ENCODE measurements at regions not wholly inside any gene's neighbourhood (a gene's known extent, or its start where the extent isn't known, plus 50 kb on each side); places are given as distances from the start of the nearest gene placed in this dataset.

DNA sequence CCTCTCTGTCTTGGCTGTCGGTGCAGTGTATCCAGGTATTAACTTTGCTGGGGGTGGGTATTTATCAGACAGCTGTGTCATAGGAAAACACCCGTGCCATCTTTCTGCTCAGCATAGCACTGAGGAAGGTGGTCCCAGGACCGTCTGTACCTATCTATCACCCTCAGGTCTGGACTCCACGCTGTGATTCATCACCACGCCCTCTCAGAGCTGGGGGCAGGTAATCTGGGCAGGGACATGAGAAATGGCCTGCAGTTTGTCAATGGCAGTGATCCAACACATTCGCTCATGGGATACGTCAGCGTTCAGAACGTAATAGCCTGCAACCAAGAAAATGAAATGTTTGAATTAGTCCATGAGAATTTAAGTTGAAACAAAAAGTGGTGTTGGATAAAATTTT is 151.6 kb upstream of the MAP1B start:
- H3K27me3 ChIP-seq (ENCODE audit: control insufficient read depth in 2 of 2, insufficient read depth in 1 of 2, low read length in 1 of 2), result no peaks in the 10 kb centered on the region
- no peaks in the 10 kb centered on the region for H3K36me3 ChIP-seq (ENCODE audit: control insufficient read depth in 2 of 2, insufficient read depth in 2 of 2, low read length in 1 of 2)
- no peaks in the 10 kb centered on the region for H3K9me3 ChIP-seq (ENCODE audit: control insufficient read depth in 2 of 2, insufficient read depth in 1 of 2, low read length in 1 of 2)
- no peaks in the 10 kb centered on the region for H3K4me1 ChIP-seq (ENCODE audit: control insufficient read depth in 2 of 2, insufficient read depth in 2 of 2, low read length in 2 of 2)
- DNase-seq (ENCODE audit: low read depth in 6 of 9, low spot score in 9 of 9), result no peak
- H3K27ac ChIP-seq (ENCODE audit: low read depth in 1 of 2, low read length in 1 of 2), result no peak overlapping the region
- no peak overlapping the region for H3K4me3 ChIP-seq (ENCODE audit: low read length in 2 of 2)
- WGBS, result 93% methylated on average over 9 of the region's 9 CpGs

DNA sequence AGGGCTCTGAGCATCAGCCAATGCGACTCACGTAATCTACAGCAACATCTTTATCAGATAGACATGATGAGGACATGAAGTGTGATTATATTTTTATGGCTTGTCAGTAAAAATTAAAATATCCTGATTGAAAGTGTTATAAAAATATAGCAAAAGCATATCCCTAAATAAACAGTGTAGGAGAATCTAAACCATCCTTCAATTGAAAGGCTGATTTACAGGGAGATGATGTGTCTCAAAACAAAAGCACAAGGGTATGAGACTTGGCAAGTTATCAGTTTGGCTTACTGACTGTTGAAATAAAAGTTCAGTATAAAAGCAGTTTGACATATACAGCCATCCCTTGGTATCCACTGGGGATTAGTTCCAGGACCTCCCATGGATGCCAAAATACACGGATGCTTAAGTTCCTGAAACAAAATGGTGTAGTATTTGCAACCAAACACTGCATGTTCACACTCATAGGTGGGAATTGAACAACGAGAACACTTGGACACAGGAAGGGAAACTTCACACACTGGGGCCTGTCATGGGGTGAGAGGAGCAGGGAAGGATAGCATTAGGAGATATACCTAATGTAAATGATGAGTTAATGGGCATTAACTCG is 149.9 kb upstream of the MAP1B start:
- no peak for DNase-seq (ENCODE audit: low read depth in 6 of 9, low spot score in 9 of 9)
- Histone ChIP-seq H3K27me3 (ENCODE audit: control insufficient read depth in 2 of 2, insufficient read depth in 1 of 2, low read length in 1 of 2) (no peaks in the 10 kb centered on the region), H3K4me1 (ENCODE audit: control insufficient read depth in 2 of 2, insufficient read depth in 2 of 2, low read length in 2 of 2) (no peaks in the 10 kb centered on the region), H3K9me3 (ENCODE audit: control insufficient read depth in 2 of 2, insufficient read depth in 1 of 2, low read length in 1 of 2) (no peaks in the 10 kb centered on the region), H3K4me3 (ENCODE audit: low read length in 2 of 2) (no peak overlapping the region), H3K27ac (ENCODE audit: low read depth in 1 of 2, low read length in 1 of 2) (no peak overlapping the region), H3K36me3 (ENCODE audit: control insufficient read depth in 2 of 2, insufficient read depth in 2 of 2, low read length in 1 of 2) (no peaks in the 10 kb centered on the region)
- WGBS, result 79% methylated on average over 5 of the region's 5 CpGs

DNA sequence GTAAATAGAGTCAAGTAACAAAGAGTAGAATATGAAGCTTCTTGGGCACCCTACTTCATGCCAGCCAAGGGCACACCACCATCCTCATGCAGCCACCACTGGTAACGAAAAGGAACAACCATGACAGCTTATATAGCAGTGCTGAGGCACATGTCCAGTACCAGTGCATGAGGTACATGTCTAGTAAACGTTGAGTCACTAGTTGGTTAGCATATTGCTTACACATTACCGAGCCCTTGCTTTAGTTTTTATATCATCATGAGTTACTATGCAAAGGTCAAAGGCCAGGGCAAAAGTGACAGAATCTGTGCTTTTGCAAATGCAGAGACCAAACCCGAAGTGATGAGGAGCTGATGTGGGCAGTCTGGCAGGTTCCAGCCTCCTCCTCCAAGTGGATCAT is 147.1 kb upstream of the MAP1B start:
- Histone ChIP-seq H3K4me1 (ENCODE audit: control insufficient read depth in 2 of 2, insufficient read depth in 2 of 2, low read length in 2 of 2) (no peaks in the 10 kb centered on the region), H3K9me3 (ENCODE audit: control insufficient read depth in 2 of 2, insufficient read depth in 1 of 2, low read length in 1 of 2) (no peaks in the 10 kb centered on the region), H3K27ac (ENCODE audit: low read depth in 1 of 2, low read length in 1 of 2) (no peak overlapping the region), H3K36me3 (ENCODE audit: control insufficient read depth in 2 of 2, insufficient read depth in 2 of 2, low read length in 1 of 2) (no peaks in the 10 kb centered on the region), H3K27me3 (ENCODE audit: control insufficient read depth in 2 of 2, insufficient read depth in 1 of 2, low read length in 1 of 2) (no peaks in the 10 kb centered on the region), H3K4me3 (ENCODE audit: low read length in 2 of 2) (no peak overlapping the region)
- 85% methylated on average over 4 of the region's 4 CpGs for WGBS
- no peak for DNase-seq (ENCODE audit: low read depth in 6 of 9, low spot score in 9 of 9)

DNA sequence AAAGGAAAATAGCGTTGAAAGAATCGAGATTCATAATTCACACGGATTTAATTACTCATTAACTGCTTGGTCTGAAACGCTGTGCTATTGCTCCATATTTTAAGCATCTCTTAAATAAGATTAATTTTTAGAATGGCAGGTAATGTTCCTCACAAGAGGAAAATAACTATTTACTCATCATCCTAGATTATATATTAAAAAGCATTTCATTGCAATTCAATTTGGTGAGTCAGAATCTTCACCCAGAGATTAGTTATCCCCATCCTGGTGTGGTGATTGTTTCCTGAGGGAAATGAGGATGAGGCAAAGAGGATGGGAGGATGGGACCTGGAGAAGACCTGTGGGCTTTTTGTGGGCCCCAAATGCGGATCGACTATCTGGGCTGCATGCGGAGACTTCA is 145.5 kb upstream of the MAP1B start:
- H3K4me1 ChIP-seq (ENCODE audit: control insufficient read depth in 2 of 2, insufficient read depth in 2 of 2, low read length in 2 of 2), result no peaks in the 10 kb centered on the region
- H3K36me3 ChIP-seq (ENCODE audit: control insufficient read depth in 2 of 2, insufficient read depth in 2 of 2, low read length in 1 of 2), result no peaks in the 10 kb centered on the region
- H3K27me3 ChIP-seq (ENCODE audit: control insufficient read depth in 2 of 2, insufficient read depth in 1 of 2, low read length in 1 of 2), result no peaks in the 10 kb centered on the region
- no peak for DNase-seq (ENCODE audit: low read depth in 6 of 9, low spot score in 9 of 9)
- no peak overlapping the region for H3K4me3 ChIP-seq (ENCODE audit: low read length in 2 of 2)
- H3K9me3 ChIP-seq (ENCODE audit: control insufficient read depth in 2 of 2, insufficient read depth in 1 of 2, low read length in 1 of 2), result no peaks in the 10 kb centered on the region
- 98% methylated on average over 7 of the region's 7 CpGs for WGBS
- no peak overlapping the region for H3K27ac ChIP-seq (ENCODE audit: low read depth in 1 of 2, low read length in 1 of 2)

DNA sequence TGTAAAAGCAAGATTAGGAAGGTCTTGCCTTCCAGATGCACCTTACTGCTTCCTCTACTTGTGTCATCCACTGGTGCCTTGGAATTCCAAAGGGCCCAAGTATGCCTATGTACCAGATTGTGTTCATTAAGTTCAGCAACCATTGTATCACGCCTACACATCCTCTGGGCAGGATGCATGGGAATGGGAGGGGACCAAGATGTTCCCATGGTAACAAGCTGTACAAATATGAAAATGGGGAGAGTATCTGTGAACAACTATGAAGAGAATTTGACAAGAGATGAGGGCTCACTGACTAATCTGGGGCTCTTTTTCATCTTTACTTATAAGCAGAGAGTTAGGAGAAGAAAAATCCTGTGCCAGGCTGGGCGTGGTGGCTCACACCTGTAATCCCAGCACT is 137.8 kb upstream of the MAP1B start:
- no peak overlapping the region for H3K4me3 ChIP-seq (ENCODE audit: low read length in 2 of 2)
- WGBS, result 89% methylated on average over 2 of the region's 2 CpGs
- DNase-seq (ENCODE audit: low read depth in 6 of 9, low spot score in 9 of 9), result no peak
- H3K36me3 ChIP-seq (ENCODE audit: control insufficient read depth in 2 of 2, insufficient read depth in 2 of 2, low read length in 1 of 2), result no peaks in the 10 kb centered on the region
- no peaks in the 10 kb centered on the region for H3K27me3 ChIP-seq (ENCODE audit: control insufficient read depth in 2 of 2, insufficient read depth in 1 of 2, low read length in 1 of 2)
- H3K9me3 ChIP-seq (ENCODE audit: control insufficient read depth in 2 of 2, insufficient read depth in 1 of 2, low read length in 1 of 2), result no peaks in the 10 kb centered on the region
- H3K4me1 ChIP-seq (ENCODE audit: control insufficient read depth in 2 of 2, insufficient read depth in 2 of 2, low read length in 2 of 2), result no peaks in the 10 kb centered on the region
- no peak overlapping the region for H3K27ac ChIP-seq (ENCODE audit: low read depth in 1 of 2, low read length in 1 of 2)

DNA sequence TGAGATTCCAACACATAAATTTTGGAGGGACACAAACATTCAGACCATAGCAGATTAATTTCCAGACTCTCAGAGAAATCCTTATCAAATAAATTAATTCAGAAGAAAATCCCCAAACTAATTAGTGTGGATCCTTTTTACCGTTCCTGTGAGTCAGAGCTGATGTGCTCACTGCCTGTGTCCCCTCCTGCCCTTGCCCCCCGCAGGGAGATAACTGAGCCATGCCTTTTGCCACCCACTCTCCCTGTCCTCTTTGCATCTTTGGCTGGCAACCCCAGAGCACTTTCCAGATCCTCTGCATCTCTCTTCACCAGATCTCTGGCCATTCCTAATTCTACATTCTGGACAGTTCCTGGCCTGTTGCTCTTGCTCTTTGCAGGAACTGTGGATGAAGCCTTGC is 135.4 kb upstream of the MAP1B start:
- DNase-seq (ENCODE audit: low read depth in 6 of 9, low spot score in 9 of 9), result no peak
- Histone ChIP-seq H3K27ac (ENCODE audit: low read depth in 1 of 2, low read length in 1 of 2) (no peak overlapping the region), H3K4me3 (ENCODE audit: low read length in 2 of 2) (no peak overlapping the region), H3K36me3 (ENCODE audit: control insufficient read depth in 2 of 2, insufficient read depth in 2 of 2, low read length in 1 of 2) (no peaks in the 10 kb centered on the region), H3K27me3 (ENCODE audit: control insufficient read depth in 2 of 2, insufficient read depth in 1 of 2, low read length in 1 of 2) (no peaks in the 10 kb centered on the region), H3K9me3 (ENCODE audit: control insufficient read depth in 2 of 2, insufficient read depth in 1 of 2, low read length in 1 of 2) (no peaks in the 10 kb centered on the region), H3K4me1 (ENCODE audit: control insufficient read depth in 2 of 2, insufficient read depth in 2 of 2, low read length in 2 of 2) (no peaks in the 10 kb centered on the region)
- 84% methylated on average over 2 of the region's 2 CpGs for WGBS

DNA sequence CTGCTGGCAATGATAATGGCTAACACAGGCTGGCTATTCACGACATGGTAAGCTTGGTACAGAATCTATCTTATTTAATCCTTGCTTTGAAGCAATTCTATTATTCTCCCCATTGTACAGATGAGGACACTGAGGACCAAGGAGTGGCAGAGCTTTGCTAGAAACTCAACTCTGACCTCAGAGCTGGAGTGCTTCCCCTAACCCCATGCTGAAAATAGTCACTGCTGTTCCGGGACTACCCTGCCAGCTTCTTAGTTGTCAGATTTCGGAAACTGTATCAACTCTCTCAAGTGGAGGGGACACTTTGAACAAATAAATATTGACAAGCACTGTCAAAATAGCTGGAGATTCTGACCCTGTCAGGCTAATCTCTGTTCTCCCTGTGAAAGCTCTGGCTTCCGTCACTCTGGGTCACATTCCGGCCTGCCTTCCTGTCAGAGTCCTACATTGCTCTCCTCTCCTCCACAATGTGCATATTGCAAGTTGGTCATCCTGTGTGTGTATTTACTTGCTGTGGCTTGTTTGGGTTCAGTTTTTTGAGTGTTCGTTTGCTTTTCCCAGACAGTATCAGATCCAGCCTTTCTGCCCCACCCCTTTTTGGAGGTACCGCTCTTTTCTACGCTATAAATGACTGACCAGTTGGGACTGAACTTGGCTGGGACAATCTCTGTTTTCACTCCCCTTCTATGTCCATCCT is 134.3 kb upstream of the MAP1B start:
- Histone ChIP-seq H3K9me3 (ENCODE audit: control insufficient read depth in 2 of 2, insufficient read depth in 1 of 2, low read length in 1 of 2) (no peaks in the 10 kb centered on the region), H3K4me3 (ENCODE audit: low read length in 2 of 2) (no peak overlapping the region), H3K36me3 (ENCODE audit: control insufficient read depth in 2 of 2, insufficient read depth in 2 of 2, low read length in 1 of 2) (no peaks in the 10 kb centered on the region), H3K4me1 (ENCODE audit: control insufficient read depth in 2 of 2, insufficient read depth in 2 of 2, low read length in 2 of 2) (no peaks in the 10 kb centered on the region), H3K27me3 (ENCODE audit: control insufficient read depth in 2 of 2, insufficient read depth in 1 of 2, low read length in 1 of 2) (no peaks in the 10 kb centered on the region), H3K27ac (ENCODE audit: low read depth in 1 of 2, low read length in 1 of 2) (no peak overlapping the region)
- no peak for DNase-seq (ENCODE audit: low read depth in 6 of 9, low spot score in 9 of 9)
- 93% methylated on average over 8 of the region's 8 CpGs for WGBS

DNA sequence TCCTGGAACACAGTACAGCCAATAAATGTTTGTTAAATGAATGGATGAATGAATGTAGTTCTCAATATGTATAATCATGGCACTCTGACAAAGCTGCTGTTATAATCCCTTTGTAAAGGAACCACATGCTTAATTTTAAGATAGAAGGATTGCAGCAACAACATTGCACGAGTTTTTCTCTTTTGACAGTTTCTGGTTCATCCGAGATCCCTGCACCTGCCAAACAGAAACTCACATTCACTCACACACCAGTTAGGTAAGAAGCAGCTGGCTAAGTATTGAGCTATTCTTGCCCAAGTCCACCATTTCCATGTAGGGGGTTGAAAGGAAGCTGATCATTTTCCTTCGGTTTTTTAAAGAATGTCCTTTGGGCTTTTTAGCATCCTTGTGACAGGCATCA is 133.7 kb upstream of the MAP1B start:
- no peak for DNase-seq (ENCODE audit: low read depth in 6 of 9, low spot score in 9 of 9)
- 85% methylated on average over 3 of the region's 3 CpGs for WGBS
- no peak overlapping the region for H3K4me3 ChIP-seq (ENCODE audit: low read length in 2 of 2)

DNA sequence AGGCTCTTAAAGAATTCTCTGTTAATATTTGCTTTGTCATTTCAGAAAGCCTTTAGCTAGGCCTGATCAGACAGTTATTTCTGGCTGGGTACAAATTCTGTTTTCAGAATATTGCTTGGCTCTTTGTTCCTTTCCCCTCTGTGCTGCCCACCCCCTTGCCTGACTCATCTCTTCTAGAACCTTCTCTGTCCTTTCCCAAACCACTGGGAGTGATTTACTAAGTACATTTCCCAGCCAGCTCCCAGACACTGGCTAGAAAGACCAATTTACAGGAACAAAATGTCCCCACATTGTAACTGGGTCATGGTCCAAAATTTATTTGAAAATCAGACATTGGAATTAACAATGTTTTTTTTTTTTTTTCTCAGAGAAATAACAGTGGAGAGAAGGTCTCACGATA is 133.1 kb upstream of the MAP1B start:
- Histone ChIP-seq H3K27me3 (ENCODE audit: control insufficient read depth in 2 of 2, insufficient read depth in 1 of 2, low read length in 1 of 2) (no peaks in the 10 kb centered on the region), H3K36me3 (ENCODE audit: control insufficient read depth in 2 of 2, insufficient read depth in 2 of 2, low read length in 1 of 2) (no peaks in the 10 kb centered on the region), H3K27ac (ENCODE audit: low read depth in 1 of 2, low read length in 1 of 2) (no peak overlapping the region), H3K4me3 (ENCODE audit: low read length in 2 of 2) (no peak overlapping the region), H3K4me1 (ENCODE audit: control insufficient read depth in 2 of 2, insufficient read depth in 2 of 2, low read length in 2 of 2) (no peaks in the 10 kb centered on the region), H3K9me3 (ENCODE audit: control insufficient read depth in 2 of 2, insufficient read depth in 1 of 2, low read length in 1 of 2) (no peaks in the 10 kb centered on the region)
- WGBS, result 96% methylated on average over 1 of the region's 1 CpG
- DNase-seq (ENCODE audit: low read depth in 6 of 9, low spot score in 9 of 9), result no peak

More for the DNA sequence above, 133.7 kb upstream of the MAP1B start:
- H3K36me3 ChIP-seq (ENCODE audit: control insufficient read depth in 2 of 2, insufficient read depth in 2 of 2, low read length in 1 of 2), result no peaks in the 10 kb centered on the region
- H3K27me3 ChIP-seq (ENCODE audit: control insufficient read depth in 2 of 2, insufficient read depth in 1 of 2, low read length in 1 of 2), result no peaks in the 10 kb centered on the region
- H3K27ac ChIP-seq (ENCODE audit: low read depth in 1 of 2, low read length in 1 of 2), result no peak overlapping the region
- no peaks in the 10 kb centered on the region for H3K9me3 ChIP-seq (ENCODE audit: control insufficient read depth in 2 of 2, insufficient read depth in 1 of 2, low read length in 1 of 2)
- no peaks in the 10 kb centered on the region for H3K4me1 ChIP-seq (ENCODE audit: control insufficient read depth in 2 of 2, insufficient read depth in 2 of 2, low read length in 2 of 2)

Data from thymus (tissue), 11 donors.